HG03432 (cell line): ENCODE measurements at regions not wholly inside any gene's neighbourhood (a gene's known extent, or its start where the extent isn't known, plus 50 kb on each side); places are given as distances from the start of the nearest gene placed in this dataset.
A peak's percentile ranks its signal among the peaks of the same experiment; 100 is the strongest.
"Not testable (repeated sequence)": the region's sequence is repeated elsewhere in the genome, so short reads cannot be mapped to it uniquely, and the experiment has no call there.

Source experiments
- ATAC-seq: cut with Tn5 transposase; IDR thresholded peaks from one replicate; pipeline ENCODE4 v1.9.1; 2021; ENCODE audit warnings: mild to moderate bottlenecking, moderate library complexity; ENCODE audit not compliant: unreplicated experiment

GRCh38 chr10:58068809-58069208 lies 198.9 kb downstream of the IPMK start:
- ATAC-seq: no peak

- ATAC-seq: no peak
Measured at GRCh38 chr10:58066979-58067378, 200.7 kb downstream of the IPMK start.

- no peak for ATAC-seq
Measured at GRCh38 chr10:58066126-58066525, 201.6 kb downstream of the IPMK start.

- ATAC-seq: no peak
Measured at GRCh38 chr10:58065529-58065815, 202.2 kb downstream of the IPMK start.

GRCh38 chr10:58064714-58065528 lies 202.8 kb downstream of the IPMK start:
- no peak for ATAC-seq

- no peak for ATAC-seq
Measured at GRCh38 chr10:58063861-58064480, 203.7 kb downstream of the IPMK start.

- not testable (repeated sequence) for ATAC-seq
Measured at GRCh38 chr10:58058683-58059082, 209.0 kb downstream of the IPMK start.

- ATAC-seq: no peak
Measured at GRCh38 chr10:58054881-58055280, 212.8 kb downstream of the IPMK start.

- ATAC-seq: no peak
Measured at GRCh38 chr10:58052772-58053171, 214.9 kb downstream of the IPMK start.

- no peak for ATAC-seq
Measured at GRCh38 chr10:58050575-58050974, 217.1 kb downstream of the IPMK start.

GRCh38 chr10:58048936-58049335 lies 218.8 kb downstream of the IPMK start:
- ATAC-seq: no peak

- ATAC-seq: no peak
Measured at GRCh38 chr10:58044072-58044471, 223.6 kb downstream of the IPMK start.

- no peak for ATAC-seq
Measured at GRCh38 chr10:58041901-58042300, 225.8 kb downstream of the IPMK start.

GRCh38 chr10:58030208-58030607 lies 237.5 kb downstream of the IPMK start:
- no peak for ATAC-seq

GRCh38 chr10:58028597-58029366 lies 238.9 kb downstream of the IPMK start:
- ATAC-seq: no peak

- ATAC-seq: no peak
Measured at GRCh38 chr10:58027426-58027825, 240.3 kb downstream of the IPMK start.

- ATAC-seq: no peak
Measured at GRCh38 chr10:58026036-58026435, 241.7 kb downstream of the IPMK start.

- peak; percentile 63 for ATAC-seq
Measured at GRCh38 chr10:58023341-58024073, 244.2 kb downstream of the IPMK start.

- ATAC-seq: peak; percentile 74
Measured at GRCh38 chr10:58019863-58020537, 247.7 kb downstream of the IPMK start.

- no peak for ATAC-seq
Measured at GRCh38 chr10:58017719-58018367, 249.9 kb downstream of the IPMK start.
